ENCODE measurements at regions not wholly inside any gene's neighbourhood (a gene's known extent, or its start where the extent isn't known, plus 50 kb on each side); places are given as distances from the start of the nearest gene placed in this dataset.

DNA sequence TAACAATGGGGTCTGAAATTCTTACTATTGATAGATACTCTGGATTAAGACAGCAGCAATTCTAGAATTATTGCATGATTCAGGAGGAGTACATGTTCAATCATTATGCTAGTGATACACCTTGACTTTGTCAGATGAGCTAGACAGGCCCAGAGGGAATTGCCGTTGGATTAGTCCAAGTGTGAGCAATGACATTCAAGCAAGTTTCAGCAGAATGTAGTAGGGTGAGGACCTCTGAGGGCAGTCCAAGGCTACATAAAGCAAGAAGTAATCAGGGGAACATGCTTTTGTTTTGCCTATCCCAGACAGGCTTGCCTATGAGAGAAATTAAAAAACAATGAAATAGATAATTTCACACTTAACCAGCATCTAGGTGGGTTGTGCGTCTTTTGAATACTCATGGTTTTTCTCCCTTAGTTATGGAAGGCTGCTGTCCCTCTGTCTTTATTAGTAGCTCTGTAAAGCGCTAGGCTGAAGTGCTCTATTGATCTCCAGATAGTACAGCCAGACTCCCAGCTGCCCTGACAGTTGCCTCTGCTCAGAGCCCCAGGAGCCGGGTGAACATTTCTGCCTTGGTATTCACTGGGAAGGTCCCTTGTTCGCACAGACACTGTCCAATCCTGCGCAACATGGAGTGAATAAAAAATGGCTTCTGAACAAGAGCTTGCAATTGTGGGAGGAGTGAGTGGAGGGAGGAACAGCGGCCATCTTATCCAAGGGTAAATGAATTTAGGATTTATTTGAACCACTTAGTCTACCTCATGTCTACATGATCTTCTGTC, 316.6 kb upstream of the ONECUT1 start:
- CTCF ChIA-PET: no interaction called here
- H3K9me3 Mint-ChIP-seq (ENCODE audit: low read depth): no peaks in the 10 kb centered on the region
- no peak overlapping the region for H3K4me3 Mint-ChIP-seq
- DNase-seq (no peak), ATAC-seq (no peak)
- no peaks in the 10 kb centered on the region for H3K4me1 Mint-ChIP-seq
- H3K27ac Mint-ChIP-seq: no peak overlapping the region
- no peaks in the 10 kb centered on the region for H3K36me3 Mint-ChIP-seq
- H3K27me3 Mint-ChIP-seq: no peaks in the 10 kb centered on the region

DNA sequence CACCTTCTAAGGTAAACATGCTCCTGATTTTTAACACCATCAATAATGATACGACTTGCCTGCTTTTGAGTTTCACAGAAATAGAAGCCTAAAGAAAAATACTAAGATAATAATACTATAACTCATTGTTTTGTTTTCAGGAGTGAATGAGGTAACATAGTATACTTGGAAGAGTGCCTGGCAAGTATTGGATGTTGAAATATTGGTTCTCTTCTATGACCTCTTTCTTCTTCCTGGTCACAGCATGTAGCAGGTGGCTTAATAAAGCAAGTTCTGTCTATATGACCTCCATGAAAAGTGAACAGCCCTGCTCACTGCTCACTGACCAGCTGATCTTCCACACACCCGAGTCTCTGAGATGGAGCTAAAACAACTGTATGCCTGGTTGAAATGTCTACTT, 312.3 kb upstream of the ONECUT1 start:
- DNase-seq: no peak
- Mint-ChIP-seq H3K27ac (no peak overlapping the region), H3K4me3 (no peak overlapping the region), H3K36me3 (no peaks in the 10 kb centered on the region), H3K27me3 (no peaks in the 10 kb centered on the region), H3K9me3 (ENCODE audit: low read depth) (no peaks in the 10 kb centered on the region), H3K4me1 (no peaks in the 10 kb centered on the region)
- CTCF ChIA-PET: interaction anchor here (1.1 kb wide), 1 partner anchor 12 kb away, joined by 5 read pairs; no protein-coding TSS in a partner anchor
- no peak for ATAC-seq

DNA sequence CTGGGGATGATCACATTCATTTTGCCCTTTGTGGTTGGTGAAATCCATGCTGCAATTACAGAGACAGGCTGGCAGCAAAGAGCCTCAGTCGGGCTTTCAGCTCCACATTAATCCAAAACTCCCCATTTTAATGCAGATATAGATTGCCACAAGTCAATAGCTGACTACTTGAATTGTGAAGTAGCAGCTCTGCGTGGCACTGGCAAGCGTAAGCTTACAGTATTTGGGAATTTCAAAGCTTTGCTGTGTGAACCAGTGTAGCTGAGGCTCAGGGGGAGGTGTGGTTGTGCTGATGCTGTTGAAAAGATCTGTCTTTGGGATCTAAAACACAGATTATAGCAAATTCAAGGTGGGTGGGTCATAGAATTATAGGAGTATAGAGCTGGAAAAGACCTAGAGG, 290.3 kb upstream of the ONECUT1 start:
- Mint-ChIP-seq H3K27me3 (no peaks in the 10 kb centered on the region), H3K27ac (no peak overlapping the region), H3K36me3 (no peaks in the 10 kb centered on the region), H3K4me1 (no peaks in the 10 kb centered on the region), H3K4me3 (no peak overlapping the region), H3K9me3 (ENCODE audit: low read depth) (no peaks in the 10 kb centered on the region)
- CTCF ChIA-PET: no interaction called here
- ATAC-seq: no peak
- no peak for DNase-seq

DNA sequence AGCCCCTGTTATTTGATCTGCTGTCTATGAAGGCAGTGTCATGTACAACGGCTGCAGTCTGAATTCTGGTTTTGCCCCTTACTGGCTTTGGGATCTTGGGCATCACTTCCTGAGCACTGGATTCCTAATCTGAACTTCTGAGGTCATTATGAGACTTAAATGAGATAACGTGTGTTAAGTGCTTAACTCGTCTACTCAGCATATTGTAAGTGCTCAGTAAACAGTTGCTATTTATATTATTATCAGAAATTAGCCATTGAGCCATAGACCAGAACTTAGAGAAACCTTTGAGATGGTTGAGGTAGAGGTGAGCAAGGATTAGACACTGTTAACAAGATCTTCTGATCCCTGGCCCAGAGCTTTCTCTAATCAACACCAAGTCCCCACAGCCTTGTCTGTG, 284.1 kb upstream of the ONECUT1 start:
- H3K4me3 Mint-ChIP-seq: no peak overlapping the region
- ATAC-seq (no peak), DNase-seq (no peak)
- H3K9me3 Mint-ChIP-seq (ENCODE audit: low read depth): no peaks in the 10 kb centered on the region
- no peaks in the 10 kb centered on the region for H3K4me1 Mint-ChIP-seq
- H3K27me3 Mint-ChIP-seq: no peaks in the 10 kb centered on the region
- CTCF ChIA-PET: no interaction called here
- no peaks in the 10 kb centered on the region for H3K36me3 Mint-ChIP-seq
- no peak overlapping the region for H3K27ac Mint-ChIP-seq

DNA sequence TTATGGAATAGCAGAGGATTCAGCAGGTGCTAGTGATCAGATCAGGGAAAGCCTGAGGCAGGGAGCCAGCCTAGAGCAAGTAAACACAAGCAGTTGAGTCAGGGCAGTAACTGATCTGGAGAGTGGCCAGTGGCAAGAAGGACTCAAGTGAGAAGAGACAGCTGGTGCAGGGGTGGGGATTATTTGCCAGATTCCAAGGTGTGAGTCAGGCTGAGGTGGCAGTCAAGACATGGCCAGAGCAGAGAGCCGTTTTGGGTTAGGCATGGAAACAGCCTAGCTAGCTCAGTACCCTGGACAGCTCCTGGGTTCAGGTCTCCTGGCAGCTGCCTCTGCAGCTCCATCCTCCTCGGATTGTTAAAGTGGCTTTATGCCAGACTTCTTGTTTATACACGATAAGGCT, 281.9 kb upstream of the ONECUT1 start:
- DNase-seq (peak; percentile 41), ATAC-seq (no peak)
- H3K4me3 Mint-ChIP-seq: no peak overlapping the region
- no peaks in the 10 kb centered on the region for H3K9me3 Mint-ChIP-seq (ENCODE audit: low read depth)
- CTCF ChIA-PET: no interaction called here
- no peaks in the 10 kb centered on the region for H3K4me1 Mint-ChIP-seq
- H3K27me3 Mint-ChIP-seq: no peaks in the 10 kb centered on the region
- no peaks in the 10 kb centered on the region for H3K36me3 Mint-ChIP-seq
- no peak overlapping the region for H3K27ac Mint-ChIP-seq

DNA sequence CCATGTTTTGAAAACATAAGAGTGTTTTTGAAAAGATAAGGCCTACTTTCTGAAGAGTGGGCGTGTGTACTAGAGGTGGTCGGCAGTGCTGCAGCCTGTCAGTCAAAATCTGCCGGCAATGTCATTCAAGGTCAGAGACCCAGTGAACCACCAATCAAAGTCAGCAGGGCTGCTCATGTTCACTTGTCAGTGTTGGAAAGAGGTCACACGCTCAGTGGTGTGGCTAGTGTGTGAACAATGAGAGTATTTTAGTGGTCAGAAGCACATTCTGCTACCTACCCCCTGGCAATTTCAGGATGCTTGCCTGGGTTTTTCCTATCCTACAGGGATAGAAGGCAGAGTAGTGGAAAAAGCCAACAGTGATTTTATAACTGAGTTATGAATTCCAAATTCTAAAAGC, 278.5 kb upstream of the ONECUT1 start:
- DNase-seq (no peak), ATAC-seq (no peak)
- Mint-ChIP-seq H3K9me3 (ENCODE audit: low read depth) (no peaks in the 10 kb centered on the region), H3K36me3 (no peaks in the 10 kb centered on the region), H3K4me3 (no peak overlapping the region), H3K4me1 (no peaks in the 10 kb centered on the region), H3K27me3 (no peaks in the 10 kb centered on the region), H3K27ac (no peak overlapping the region)
- CTCF ChIA-PET: no interaction called here

DNA sequence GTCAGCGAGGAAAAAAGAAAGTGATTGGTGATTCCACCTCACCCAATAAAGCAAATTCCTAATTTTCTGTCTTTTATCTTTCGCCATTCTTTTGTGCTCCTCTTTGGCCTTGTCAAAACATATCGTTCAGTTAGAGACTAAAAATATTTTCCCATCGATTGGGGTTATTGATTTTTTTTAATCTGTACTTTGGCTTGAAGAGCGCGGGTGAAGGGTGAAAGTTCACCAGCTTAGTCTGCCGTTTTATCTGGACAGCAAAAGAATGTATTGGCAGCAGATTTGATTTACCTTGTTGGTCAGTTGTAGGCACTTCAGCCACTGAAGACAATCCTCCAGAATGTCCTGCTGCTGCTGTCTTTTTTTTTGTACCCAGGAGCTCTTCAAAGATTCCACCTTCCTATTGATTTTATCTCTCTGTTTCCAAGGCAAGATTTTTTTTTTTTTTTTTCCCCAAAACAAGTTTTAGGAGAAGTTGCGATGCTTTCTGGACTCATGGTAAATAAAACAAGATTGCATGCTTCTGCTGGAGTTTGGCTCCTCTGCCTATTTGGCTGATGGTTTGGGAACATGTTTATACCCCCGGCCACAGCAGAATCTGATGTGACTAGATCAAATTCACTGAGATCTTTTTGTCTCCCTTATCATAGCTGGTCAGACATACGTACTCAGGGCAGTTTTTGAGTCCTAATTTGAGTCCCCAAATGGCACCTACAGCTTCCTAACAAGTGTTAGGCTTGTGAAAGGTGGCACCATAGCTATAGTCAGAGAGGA, 269.3 kb upstream of the ONECUT1 start:
- no peak overlapping the region for H3K4me3 Mint-ChIP-seq
- CTCF ChIA-PET: no interaction called here
- DNase-seq (no peak), ATAC-seq (no peak)
- no peaks in the 10 kb centered on the region for H3K27me3 Mint-ChIP-seq
- no peak overlapping the region for H3K27ac Mint-ChIP-seq
- no peaks in the 10 kb centered on the region for H3K4me1 Mint-ChIP-seq
- H3K36me3 Mint-ChIP-seq: no peaks in the 10 kb centered on the region
- no peaks in the 10 kb centered on the region for H3K9me3 Mint-ChIP-seq (ENCODE audit: low read depth)

DNA sequence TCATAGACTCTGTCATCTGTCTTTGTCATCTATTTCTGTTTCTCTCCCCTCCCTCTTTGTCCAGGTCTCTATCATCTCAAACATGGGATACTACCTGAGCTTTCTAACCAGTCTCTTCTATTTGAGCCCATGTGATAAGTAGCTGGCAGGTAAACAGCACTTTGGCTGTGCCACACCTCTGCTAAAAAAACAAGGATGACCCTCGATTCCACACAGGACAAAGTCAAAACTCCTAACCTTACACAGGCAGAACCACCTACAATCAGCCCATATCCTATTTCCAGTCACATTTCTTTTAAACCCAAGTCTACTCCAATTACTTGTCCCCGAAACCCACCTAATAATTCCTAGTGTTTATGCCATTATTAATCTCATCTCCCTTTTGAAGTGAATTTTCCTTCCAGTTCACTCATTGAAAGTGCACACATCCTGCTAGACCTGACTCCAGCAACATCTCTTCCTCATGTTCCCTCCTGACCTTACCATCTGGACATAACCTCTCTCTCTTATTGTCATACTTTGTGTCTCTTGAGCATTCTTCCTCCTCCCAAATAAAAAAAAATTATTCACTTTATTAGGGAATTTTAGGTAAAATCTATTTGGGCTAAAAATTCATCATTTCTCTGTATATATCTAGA, 256.1 kb upstream of the ONECUT1 start:
- H3K36me3 Mint-ChIP-seq: no peaks in the 10 kb centered on the region
- H3K4me1 Mint-ChIP-seq: no peaks in the 10 kb centered on the region
- CTCF ChIA-PET: no interaction called here
- DNase-seq (no peak), ATAC-seq (no peak)
- no peaks in the 10 kb centered on the region for H3K27me3 Mint-ChIP-seq
- no peak overlapping the region for H3K4me3 Mint-ChIP-seq
- H3K9me3 Mint-ChIP-seq (ENCODE audit: low read depth): no peaks in the 10 kb centered on the region
- H3K27ac Mint-ChIP-seq: no peak overlapping the region

DNA sequence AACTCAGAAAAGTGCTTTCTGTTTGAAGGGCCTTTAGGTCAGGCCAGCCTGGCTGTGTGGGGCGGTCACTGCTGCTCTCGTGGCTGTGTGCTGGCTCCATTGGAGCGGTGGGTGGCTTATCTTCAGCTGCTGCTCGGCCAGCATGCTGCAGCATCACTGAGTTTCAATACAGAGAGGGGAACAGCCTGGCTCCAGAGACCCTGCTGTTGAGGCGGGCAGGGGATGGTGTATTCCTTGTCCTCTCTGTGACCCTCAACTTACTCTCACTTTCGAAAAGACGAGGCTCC, 248.5 kb upstream of the ONECUT1 start:
- Mint-ChIP-seq H3K9me3 (ENCODE audit: low read depth) (no peaks in the 10 kb centered on the region), H3K4me3 (no peak overlapping the region), H3K27ac (no peak overlapping the region), H3K27me3 (no peaks in the 10 kb centered on the region), H3K36me3 (no peaks in the 10 kb centered on the region), H3K4me1 (no peaks in the 10 kb centered on the region)
- DNase-seq (no peak), ATAC-seq (no peak)
- CTCF ChIA-PET: no interaction called here

DNA sequence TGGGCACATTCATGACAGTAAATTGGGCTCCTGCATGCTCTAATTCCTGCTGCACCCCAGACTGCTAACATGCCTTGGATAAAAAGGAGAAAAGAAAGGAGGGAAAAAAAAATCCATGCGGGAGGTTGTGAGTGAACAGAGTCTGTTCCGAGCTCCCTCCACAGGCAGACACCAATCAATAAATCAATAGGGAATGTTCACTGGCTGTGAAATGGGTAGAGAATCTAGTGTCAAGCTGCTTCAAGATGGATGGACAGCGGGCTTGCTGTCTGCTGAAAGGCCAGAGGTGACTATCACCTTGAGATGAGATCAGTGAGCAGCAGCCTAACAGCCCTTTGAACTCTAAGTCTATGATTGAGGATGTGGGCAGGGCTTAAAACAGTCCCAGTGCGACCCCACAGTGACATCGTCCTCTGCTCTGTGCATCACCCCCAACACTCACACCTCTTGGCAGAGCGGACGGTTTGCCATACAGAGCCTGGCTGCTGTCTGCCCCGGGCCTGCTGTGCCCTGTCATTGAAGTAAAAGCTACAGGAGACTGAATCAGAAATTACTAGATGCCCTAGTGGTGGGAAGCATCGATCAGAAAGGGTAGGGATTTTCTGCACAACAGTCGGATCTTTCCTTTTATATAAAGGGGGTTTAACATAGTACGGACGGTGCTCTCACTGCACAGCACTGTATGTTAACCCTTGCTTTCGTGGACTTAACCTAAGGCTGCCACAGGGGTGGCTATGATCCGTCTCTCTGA, 247.9 kb upstream of the ONECUT1 start:
- no peak overlapping the region for H3K4me3 Mint-ChIP-seq
- H3K27ac Mint-ChIP-seq: no peak overlapping the region
- no peaks in the 10 kb centered on the region for H3K9me3 Mint-ChIP-seq (ENCODE audit: low read depth)
- no peaks in the 10 kb centered on the region for H3K4me1 Mint-ChIP-seq
- no peaks in the 10 kb centered on the region for H3K36me3 Mint-ChIP-seq
- DNase-seq (no peak), ATAC-seq (no peak)
- CTCF ChIA-PET: no interaction called here
- no peaks in the 10 kb centered on the region for H3K27me3 Mint-ChIP-seq

DNA sequence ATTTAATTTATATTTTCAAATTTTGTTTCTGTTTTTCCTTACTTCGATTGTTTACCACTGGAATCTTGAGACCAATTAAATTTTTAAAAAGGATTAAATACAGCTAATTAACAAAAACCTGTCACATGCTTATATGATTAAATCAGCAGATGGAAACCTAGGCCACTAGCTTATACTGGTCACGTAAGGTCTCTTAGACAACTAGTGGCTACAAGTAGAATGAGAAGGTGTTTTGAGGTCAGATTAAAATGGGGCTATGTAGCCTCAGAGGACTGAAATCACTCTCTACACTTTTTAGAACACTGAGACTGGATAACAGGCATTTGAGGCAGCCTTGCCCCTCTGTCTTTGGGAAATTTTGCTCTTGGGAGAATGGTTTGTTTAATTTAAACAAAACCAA, 246.5 kb upstream of the ONECUT1 start:
- H3K27ac Mint-ChIP-seq: no peak overlapping the region
- CTCF ChIA-PET: no interaction called here
- no peaks in the 10 kb centered on the region for H3K4me1 Mint-ChIP-seq
- H3K4me3 Mint-ChIP-seq: no peak overlapping the region
- no peak for ATAC-seq
- no peaks in the 10 kb centered on the region for H3K27me3 Mint-ChIP-seq
- no peaks in the 10 kb centered on the region for H3K9me3 Mint-ChIP-seq (ENCODE audit: low read depth)
- DNase-seq: no peak
- H3K36me3 Mint-ChIP-seq: no peaks in the 10 kb centered on the region

DNA sequence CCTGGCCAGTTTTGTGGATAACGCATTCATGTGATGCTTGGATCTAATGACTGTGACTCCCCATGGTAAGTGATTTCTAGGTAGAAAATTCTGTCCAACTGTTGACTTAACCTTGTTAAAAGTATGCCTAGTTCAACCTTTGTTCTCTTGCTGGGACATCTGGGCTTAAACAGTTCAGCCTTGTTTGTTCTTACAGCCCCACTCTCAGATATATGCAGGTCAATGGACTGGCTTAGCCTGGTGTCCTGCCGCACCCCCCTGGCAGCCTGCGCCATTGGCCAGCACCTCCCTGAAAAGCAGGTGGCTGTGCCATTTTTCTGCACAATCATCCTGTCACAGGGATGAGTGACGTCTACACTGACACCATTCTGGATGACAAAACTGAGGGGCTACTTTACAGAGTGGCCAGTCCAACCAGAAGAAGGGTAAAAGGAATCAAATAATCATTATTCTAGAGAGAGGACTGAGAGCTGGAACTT, 244.7 kb upstream of the ONECUT1 start:
- ATAC-seq (no peak), DNase-seq (no peak)
- Mint-ChIP-seq H3K4me1 (no peaks in the 10 kb centered on the region), H3K9me3 (ENCODE audit: low read depth) (no peaks in the 10 kb centered on the region), H3K36me3 (no peaks in the 10 kb centered on the region), H3K4me3 (no peak overlapping the region), H3K27me3 (no peaks in the 10 kb centered on the region), H3K27ac (no peak overlapping the region)
- CTCF ChIA-PET: no interaction called here

DNA sequence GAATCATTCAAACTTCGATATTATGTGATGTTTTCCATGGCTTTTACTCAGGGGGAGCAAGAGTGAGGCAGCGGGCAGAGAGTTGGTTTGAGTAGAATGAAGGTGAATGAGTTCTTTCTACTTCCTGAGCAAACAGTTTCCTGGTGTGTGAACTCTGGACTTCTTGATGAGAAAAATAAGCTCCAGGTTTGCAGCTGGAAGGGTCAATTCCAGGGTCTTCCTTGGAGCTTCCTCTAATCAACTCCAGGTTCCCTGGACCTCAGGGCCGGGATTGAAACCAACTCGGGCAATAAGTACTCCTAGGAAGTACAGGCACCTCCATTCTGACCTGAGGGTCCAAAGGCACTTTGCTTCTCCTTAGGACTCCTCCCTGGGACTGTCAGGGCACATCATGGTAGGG, 243.6 kb upstream of the ONECUT1 start:
- no peaks in the 10 kb centered on the region for H3K27me3 Mint-ChIP-seq
- H3K27ac Mint-ChIP-seq: no peak overlapping the region
- H3K36me3 Mint-ChIP-seq: no peaks in the 10 kb centered on the region
- H3K4me1 Mint-ChIP-seq: no peaks in the 10 kb centered on the region
- CTCF ChIA-PET: no interaction called here
- no peak overlapping the region for H3K4me3 Mint-ChIP-seq
- ATAC-seq (no peak), DNase-seq (no peak)
- H3K9me3 Mint-ChIP-seq (ENCODE audit: low read depth): no peaks in the 10 kb centered on the region

DNA sequence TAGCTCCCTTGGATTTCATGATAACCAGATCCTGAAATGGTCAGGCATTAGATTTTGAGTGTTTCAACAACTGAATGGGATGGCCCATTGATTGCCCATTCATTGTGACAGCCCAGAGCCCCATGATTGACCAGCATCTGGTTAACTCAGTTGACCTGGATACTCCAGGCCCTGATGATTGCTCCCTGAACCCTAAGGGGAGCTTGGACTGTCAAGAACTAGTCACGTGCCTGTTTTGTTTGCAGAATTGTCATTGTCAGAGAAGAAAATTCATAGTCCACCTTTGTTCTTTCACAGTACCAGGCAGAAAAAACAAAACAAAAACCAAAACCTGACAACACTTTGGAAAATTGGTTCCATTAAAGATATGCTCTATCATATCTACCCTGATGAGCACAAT, 241.3 kb upstream of the ONECUT1 start:
- H3K36me3 Mint-ChIP-seq: no peaks in the 10 kb centered on the region
- H3K9me3 Mint-ChIP-seq (ENCODE audit: low read depth): no peaks in the 10 kb centered on the region
- H3K4me3 Mint-ChIP-seq: no peak overlapping the region
- H3K27ac Mint-ChIP-seq: no peak overlapping the region
- H3K27me3 Mint-ChIP-seq: no peaks in the 10 kb centered on the region
- CTCF ChIA-PET: no interaction called here
- no peak for ATAC-seq
- no peaks in the 10 kb centered on the region for H3K4me1 Mint-ChIP-seq
- DNase-seq: no peak
